ENCODE measurements at regions not wholly inside any gene's neighbourhood (a gene's known extent, or its start where the extent isn't known, plus 50 kb on each side); places are given as distances from the start of the nearest gene placed in this dataset.

DNA sequence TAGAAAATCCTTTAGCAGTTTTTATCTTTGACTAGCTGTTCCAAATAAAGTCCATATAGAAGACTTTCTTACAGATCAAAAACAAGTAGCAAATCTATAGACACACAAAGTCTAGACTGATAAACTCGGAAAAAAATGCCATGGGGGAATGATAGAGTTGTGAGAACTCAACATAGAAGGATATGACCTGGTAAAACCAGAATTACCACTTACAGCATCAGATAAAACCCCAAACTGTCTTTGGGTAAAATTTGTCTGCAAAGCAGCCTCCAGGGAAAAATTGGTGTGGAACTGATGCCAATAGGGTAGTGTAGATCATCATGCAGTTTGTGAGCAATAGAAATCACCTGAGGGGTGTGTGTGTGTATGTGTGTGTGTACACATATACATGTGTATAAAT lies 579.1 kb downstream of the SPOCK3 start:
- DNase-seq = no peak

DNA sequence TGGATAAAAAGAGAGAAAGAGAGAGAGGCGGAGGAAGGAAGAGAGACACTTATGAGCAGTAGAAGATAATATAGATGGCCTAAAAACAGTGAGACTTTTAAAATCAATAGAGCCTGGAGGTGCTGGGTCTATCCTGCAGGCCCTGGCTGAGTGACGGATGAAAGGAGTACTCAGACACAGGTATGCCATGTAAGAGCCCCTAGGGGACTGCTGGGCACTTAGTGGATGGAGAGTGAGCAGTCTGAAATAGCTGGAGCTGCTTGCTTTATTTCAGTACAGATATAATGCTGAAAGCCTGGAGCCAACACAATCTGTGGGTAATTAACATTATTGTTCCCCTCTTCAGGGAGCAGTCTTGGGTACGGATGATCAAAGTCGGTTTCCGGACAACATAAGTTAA lies 578.6 kb downstream of the SPOCK3 start:
- DNase-seq = no peak

DNA sequence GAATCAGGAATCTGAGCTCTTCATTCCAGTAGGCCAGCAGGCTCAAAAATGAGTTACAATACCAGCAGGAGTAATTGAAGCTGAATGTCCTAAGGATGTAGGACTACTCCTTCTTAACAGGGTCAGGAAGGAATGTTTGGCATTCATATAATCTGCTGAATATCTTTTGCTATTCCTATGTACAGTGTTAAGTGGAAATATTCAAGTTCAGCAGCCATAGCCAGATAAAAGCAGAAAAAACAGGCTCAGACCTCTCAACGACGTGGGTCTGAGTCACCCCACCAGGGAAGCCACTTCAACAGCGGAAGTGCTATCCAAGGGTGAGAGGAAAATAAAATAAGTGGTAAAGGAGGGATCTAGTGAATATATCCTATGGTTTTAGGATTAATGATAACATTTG lies 577.0 kb downstream of the SPOCK3 start:
- peak; percentile 3 for DNase-seq

DNA sequence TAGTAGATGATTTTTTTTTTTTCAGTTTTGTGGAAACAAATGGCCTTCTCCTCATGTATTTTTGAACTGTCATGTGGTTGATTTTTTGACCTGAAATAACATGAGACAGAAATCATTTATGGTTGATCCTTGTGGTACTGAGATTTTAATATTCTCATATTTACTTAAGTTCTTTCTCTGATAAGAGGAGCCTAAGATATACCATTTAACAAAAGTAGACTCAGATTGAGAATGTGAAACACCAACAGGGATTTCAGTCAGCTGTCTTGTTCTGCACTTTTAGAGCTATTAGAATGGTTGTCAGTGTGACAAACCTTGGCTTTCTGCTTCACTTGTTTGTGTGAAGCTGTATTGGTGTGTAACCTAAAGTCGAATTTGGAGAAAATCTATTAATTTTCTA lies 575.7 kb downstream of the SPOCK3 start:
- DNase-seq = no peak

DNA sequence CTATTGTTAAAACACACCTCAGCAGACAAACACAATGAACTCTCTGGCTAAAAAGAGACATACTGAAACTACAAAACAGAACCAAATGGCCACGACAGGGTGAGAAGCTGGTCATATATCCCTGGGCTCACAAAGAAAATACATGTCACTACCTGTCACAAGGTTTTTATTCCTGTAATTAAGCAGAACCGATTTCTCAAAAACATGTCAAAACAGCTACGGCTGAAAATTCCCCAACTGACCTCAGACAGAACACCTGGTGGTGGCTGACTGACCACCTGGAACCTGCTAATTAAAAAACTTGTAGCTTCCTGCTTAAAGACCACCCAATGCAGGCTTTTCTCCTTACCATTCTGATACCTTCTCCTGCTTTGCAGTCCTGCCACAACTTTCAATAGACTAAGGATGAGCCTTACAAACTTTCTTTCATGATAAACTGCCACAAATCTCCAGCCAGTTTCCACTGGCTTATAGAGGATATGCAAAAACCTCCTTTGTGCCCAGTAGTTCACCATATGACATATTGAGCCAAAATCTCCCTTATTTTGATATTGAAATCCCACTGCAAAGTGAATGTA lies 571.9 kb downstream of the SPOCK3 start:
- DNase-seq = no peak

DNA sequence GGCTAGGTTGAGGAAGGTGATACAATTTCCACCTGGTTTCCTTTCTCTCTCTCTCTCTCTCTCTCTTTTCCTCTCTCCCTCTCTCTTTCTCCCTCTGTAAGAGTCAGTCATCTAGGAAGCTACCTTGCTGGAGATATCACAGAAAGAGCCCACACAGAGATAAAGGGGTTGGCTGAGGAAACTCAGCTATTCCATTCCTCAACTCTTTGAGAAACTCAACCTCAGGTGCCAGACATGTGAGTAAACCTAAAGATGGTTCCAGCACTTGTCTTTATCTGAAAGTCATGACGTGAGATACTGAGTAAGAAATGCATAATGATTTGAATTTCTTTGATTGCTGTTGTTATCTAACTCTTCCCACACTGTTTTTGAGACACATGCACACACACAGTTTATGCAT lies 564.0 kb downstream of the SPOCK3 start:
- DNase-seq = no peak

DNA sequence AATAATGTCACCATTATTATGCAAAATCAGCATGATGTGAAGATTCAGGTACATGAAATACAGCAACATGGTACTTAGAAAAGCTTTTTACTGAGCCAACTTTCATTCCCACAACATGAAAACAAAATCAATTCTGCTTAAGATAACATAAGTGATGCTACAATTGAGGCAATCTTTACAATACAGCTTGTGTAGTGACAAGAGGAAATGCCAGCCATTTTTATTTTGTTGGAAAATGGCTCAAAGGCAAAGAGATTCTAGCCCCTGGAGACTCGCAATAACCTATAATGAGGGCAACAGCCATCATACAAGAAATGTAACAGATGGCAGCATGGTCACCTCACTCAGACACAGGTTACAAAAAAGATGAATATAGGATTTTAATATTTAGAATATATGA lies 560.4 kb downstream of the SPOCK3 start:
- DNase-seq = no peak

DNA sequence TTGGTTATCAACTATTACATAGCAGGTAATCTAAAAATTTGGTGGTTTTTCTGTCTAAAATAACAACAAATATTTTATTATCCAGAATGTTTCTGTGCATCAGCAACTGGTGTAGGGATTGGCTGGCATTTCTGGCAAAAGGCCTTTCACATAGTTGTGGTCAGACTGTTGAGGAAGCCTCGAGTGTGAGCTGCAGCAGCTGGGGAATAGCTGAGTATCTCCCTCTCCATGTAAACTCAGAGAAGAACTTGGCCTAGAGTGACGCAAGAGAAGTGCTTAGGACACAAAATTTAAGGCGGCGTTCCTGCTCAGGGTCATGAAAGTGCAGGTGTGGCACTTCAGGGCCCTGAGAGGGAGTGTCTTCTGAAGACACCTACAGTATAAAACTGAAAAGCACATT lies 558.9 kb downstream of the SPOCK3 start:
- peak; percentile 26 for DNase-seq

DNA sequence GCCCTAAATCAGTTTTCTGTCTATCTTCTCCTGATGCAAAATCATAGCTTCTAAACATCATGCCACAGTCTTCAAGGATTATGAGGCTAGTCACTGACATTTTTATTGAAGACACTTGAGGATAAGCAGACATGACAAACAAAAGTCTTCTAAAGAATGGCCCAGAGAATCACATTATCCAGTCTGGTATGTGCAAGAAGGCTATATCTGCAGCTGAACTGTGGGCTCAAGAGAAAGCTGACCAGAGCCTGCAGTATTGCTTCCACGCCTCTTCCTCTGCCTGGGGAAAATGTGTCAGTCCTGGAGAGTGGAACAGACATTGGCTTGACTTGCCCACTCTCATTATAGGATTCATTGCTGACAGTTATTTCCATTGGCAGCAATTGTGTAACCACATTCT lies 553.5 kb downstream of the SPOCK3 start:
- no peak for DNase-seq

DNA sequence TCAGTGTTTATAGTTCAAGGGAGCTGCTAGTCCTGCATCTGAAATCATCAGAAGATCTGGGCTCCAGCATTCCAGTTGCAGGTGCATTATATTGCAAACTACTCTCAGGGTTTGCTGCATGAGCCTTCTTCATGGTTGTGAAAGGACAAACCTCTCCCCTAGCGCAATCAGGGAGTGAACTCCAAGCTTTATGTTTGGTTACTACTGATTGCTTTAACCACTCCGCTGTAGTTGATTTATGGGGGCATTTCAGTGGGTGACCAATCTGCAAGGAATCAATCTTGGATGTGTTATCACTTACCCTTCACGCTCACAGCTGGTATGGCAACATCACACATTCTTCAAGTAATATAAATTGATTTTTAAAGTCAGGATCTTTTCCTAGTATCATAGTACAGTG lies 552.1 kb downstream of the SPOCK3 start:
- DNase-seq = no peak
